ENCODE measurements at regions not wholly inside any gene's neighbourhood (a gene's known extent, or its start where the extent isn't known, plus 50 kb on each side); places are given as distances from the start of the nearest gene placed in this dataset.
"Not testable (repeated sequence)": the region's sequence is repeated elsewhere in the genome, so short reads cannot be mapped to it uniquely, and the experiment has no call there.

- H3K4me1 ChIP-seq; H3K9me3 ChIP-seq; DNase-seq; H3K36me3 ChIP-seq; H3K4me3 ChIP-seq; H3K27me3 ChIP-seq; H3K27ac ChIP-seq; intact Hi-C loops (cut with DNase I): not testable (repeated sequence)
- WGBS, 2 donors = 39 to 45% methylated on average over 3 of the region's 3 CpGs
Measured at GRCh38 chr3:73154261-73154660, 92.8 kb downstream of the EBLN2 start.

DNA sequence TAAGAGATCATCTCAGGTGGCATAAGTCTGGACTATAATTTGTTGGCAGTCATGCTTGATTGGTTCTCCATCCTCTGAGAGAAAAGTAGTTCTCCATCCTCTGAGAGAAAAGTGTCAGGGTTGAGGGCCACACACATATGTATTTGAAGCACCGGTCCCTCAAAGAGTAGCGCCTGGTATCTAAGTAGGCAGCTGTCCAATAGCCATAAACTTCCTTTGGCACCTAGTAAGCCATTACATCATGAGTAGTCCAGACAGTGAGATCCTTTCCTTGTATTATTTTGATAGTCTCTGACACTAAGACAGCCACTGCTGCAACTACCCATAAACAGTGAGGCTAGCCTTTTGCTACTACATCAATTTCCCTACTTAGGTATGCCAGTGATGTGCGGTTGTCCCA lies 94.0 kb downstream of the EBLN2 start:
- WGBS, 2 donors = 17 to 68% methylated on average over 3 of the region's 3 CpGs
- H3K4me3 ChIP-seq; H3K36me3 ChIP-seq; H3K4me1 ChIP-seq; H3K9me3 ChIP-seq; intact Hi-C loops (cut with DNase I); H3K27me3 ChIP-seq; H3K27ac ChIP-seq; DNase-seq: not testable (repeated sequence)

DNA sequence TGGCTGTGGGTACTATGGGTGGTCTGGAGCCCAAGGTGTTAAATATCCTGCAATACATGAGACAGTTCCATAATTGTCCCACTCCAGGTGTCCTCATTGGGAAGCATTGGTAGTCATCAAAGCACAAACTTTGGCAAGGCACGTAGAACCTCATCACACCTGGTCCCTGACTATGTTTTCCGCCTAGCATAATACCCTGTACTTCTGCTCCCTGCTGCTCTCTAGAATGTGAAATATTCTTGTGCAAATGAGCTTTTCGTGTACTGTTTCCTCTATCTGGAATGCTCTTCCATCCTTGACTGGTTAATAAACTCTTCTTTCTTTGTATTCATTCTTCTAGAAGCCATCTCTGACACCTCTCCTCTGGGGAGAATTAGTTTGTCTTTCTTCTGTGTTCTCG lies 103.2 kb downstream of the EBLN2 start:
- Histone ChIP-seq H3K4me1 (no peaks in the 10 kb centered on the region), H3K36me3 (no peaks in the 10 kb centered on the region), H3K9me3 (peaks cover 0 to 2% (median 0%) of the 10 kb centered on the region in 4 donors), H3K27ac (no peak overlapping the region), H3K27me3 (no peaks in the 10 kb centered on the region), H3K4me3 (no peak overlapping the region)
- 89 to 94% methylated on average over 4 of the region's 4 CpGs for WGBS, 2 donors
- TF ChIP-seq EP300 (IDR thresholded peaks at IDR 0.05) (no peak), POLR2A (IDR thresholded peaks at IDR 0.05) (no peak)
- DNase-seq = no peak
- intact Hi-C loops (cut with DNase I) = no loop called here

DNA sequence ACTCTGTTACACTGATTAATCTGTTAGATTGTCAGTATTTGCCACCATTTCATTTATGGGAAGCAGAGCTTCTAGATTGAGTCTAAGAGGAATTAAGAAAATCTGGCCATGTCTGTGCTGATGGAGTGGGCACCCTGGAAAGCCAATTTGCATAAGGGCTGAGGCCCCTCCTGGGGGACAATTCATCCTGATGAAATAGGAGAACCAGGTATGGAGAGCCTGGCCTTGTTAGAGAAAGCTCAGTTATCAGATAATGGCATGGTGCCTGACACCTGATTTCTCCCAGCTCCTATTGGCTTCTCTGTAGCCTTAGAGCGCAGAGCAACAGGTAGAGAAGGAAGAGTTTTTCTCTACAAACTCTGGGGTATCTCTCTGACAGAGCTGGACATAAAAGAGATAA lies 114.2 kb downstream of the EBLN2 start:
- H3K36me3 ChIP-seq = no peaks in the 10 kb centered on the region
- DNase-seq = no peak
- no peaks in the 10 kb centered on the region for H3K27me3 ChIP-seq
- no peaks in the 10 kb centered on the region for H3K4me1 ChIP-seq
- H3K27ac ChIP-seq = no peak overlapping the region
- H3K4me3 ChIP-seq = no peak overlapping the region
- TF ChIP-seq POLR2A (IDR thresholded peaks at IDR 0.05) (no peak), EP300 (IDR thresholded peaks at IDR 0.05) (no peak), POLR2AphosphoS5 (IDR thresholded peaks at IDR 0.05) (no peak)
- TF ChIP-seq, protein P1, sequence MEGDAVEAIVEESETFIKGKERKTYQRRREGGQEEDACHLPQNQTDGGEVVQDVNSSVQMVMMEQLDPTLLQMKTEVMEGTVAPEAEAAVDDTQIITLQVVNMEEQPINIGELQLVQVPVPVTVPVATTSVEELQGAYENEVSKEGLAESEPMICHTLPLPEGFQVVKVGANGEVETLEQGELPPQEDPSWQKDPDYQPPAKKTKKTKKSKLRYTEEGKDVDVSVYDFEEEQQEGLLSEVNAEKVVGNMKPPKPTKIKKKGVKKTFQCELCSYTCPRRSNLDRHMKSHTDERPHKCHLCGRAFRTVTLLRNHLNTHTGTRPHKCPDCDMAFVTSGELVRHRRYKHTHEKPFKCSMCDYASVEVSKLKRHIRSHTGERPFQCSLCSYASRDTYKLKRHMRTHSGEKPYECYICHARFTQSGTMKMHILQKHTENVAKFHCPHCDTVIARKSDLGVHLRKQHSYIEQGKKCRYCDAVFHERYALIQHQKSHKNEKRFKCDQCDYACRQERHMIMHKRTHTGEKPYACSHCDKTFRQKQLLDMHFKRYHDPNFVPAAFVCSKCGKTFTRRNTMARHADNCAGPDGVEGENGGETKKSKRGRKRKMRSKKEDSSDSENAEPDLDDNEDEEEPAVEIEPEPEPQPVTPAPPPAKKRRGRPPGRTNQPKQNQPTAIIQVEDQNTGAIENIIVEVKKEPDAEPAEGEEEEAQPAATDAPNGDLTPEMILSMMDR (IDR thresholded peaks at IDR 0.05) = no peak
- intact Hi-C loops (cut with DNase I) = no loop called here
- H3K9me3 ChIP-seq = no peaks in the 10 kb centered on the region
- 89 to 98% methylated on average over 1 of the region's 1 CpG for WGBS, 2 donors

GRCh38 chr3:73176941-73177340 lies 115.5 kb downstream of the EBLN2 start:
- WGBS, 2 donors = 91% methylated on average over 2 of the region's 2 CpGs

GRCh38 chr3:73177827-73178226 lies 116.4 kb downstream of the EBLN2 start:
- no peaks in the 10 kb centered on the region for H3K4me1 ChIP-seq
- no peaks in the 10 kb centered on the region for H3K27me3 ChIP-seq
- H3K4me3 ChIP-seq = no peak overlapping the region
- H3K36me3 ChIP-seq = no peaks in the 10 kb centered on the region
- TF ChIP-seq, protein P1 (IDR thresholded peaks at IDR 0.05) = no peak
- TF ChIP-seq POLR2AphosphoS5 (IDR thresholded peaks at IDR 0.05) (no peak), POLR2A (IDR thresholded peaks at IDR 0.05) (no peak), EP300 (IDR thresholded peaks at IDR 0.05) (no peak)
- no peak for DNase-seq
- 96 to 100% methylated on average over 1 of the region's 1 CpG for WGBS, 2 donors
- no peak overlapping the region for H3K27ac ChIP-seq
- intact Hi-C loops (cut with DNase I) = no loop called here
- no peaks in the 10 kb centered on the region for H3K9me3 ChIP-seq

More at GRCh38 chr3:73176941-73177340, 115.5 kb downstream of the EBLN2 start:
- Histone ChIP-seq H3K4me3 (no peak overlapping the region), H3K4me1 (no peaks in the 10 kb centered on the region), H3K9me3 (no peaks in the 10 kb centered on the region), H3K27me3 (no peaks in the 10 kb centered on the region), H3K27ac (no peak overlapping the region), H3K36me3 (no peaks in the 10 kb centered on the region)
- DNase-seq = no peak
- TF ChIP-seq, protein P1 (IDR thresholded peaks at IDR 0.05) = no peak
- no peak for TF ChIP-seq POLR2AphosphoS5 (IDR thresholded peaks at IDR 0.05)
- no peak for TF ChIP-seq EP300 (IDR thresholded peaks at IDR 0.05)
- no peak for TF ChIP-seq POLR2A (IDR thresholded peaks at IDR 0.05)
- intact Hi-C loops (cut with DNase I) = no loop called here
